Lower leg skin (tissue), 4 donors: ENCODE measurements at regions not wholly inside any gene's neighbourhood (a gene's known extent, or its start where the extent isn't known, plus 50 kb on each side); places are given as distances from the start of the nearest gene placed in this dataset.

Source experiments
- DNase-seq, 2 donors: peaks; one replicate each; pipeline ENCODE4 v3.0.0-alpha.2; 2019; ENCODE audit warnings: low spot score in 2 of 2
- H3K4me3 ChIP-seq: fragments of 200-600 bp; sonication (generic); 2 replicates; pipeline ENCODE4 v1.5.1; 2017; ENCODE audit warnings: mild to moderate bottlenecking, low read depth; ENCODE audit not compliant: poor library complexity, severe bottlenecking
- CTCF ChIP-seq, 3 donors: fragments of 450-650 bp; IDR thresholded peaks; one replicate each; pipeline ENCODE4 v1.5.1; 2016; ENCODE audit warnings: antibody characterized with exemption in 3 of 3, mild to moderate bottlenecking in 3 of 3, moderate library complexity in 2 of 3
- POLR2A ChIP-seq, 2 donors: fragments of 450-650 bp; IDR thresholded peaks; one replicate each; pipeline ENCODE4 v1.6.1; 2016 to 2017; ENCODE audit warnings: antibody characterized with exemption in 2 of 2, mild to moderate bottlenecking in 1 of 2, moderate library complexity in 1 of 2
- WGBS, 2 donors: methylation state at CpG; one replicate each; pipeline ENCODE4 v1.1.5; 2018; 5-methylcytosine and 5-hydroxymethylcytosine counted together
- intact Hi-C: fragments of 100-400 bp; cut with DNase I; formaldehyde crosslinking; loops from one replicate; pipeline ENCODE4 v1.15.0; 2023; ENCODE audit warnings: low total_unique reads

GRCh38 chr14:26170885-26171284 lies 426.9 kb downstream of the NOVA1 start:
- 40 to 62% methylated on average over 1 of the region's 1 CpG for WGBS, 2 donors
- TF ChIP-seq POLR2A (IDR thresholded peaks at IDR 0.05) (no peak), CTCF (IDR thresholded peaks at IDR 0.05) (no peak)
- DNase-seq: no peak
- no peak overlapping the region for H3K4me3 ChIP-seq
- intact Hi-C loops: no loop called here

GRCh38 chr14:26163761-26164160 lies 434.1 kb downstream of the NOVA1 start:
- no peak for DNase-seq
- no peak overlapping the region for H3K4me3 ChIP-seq
- 65 to 68% methylated on average over 1 of the region's 1 CpG for WGBS, 2 donors
- intact Hi-C loops: no loop called here
- TF ChIP-seq POLR2A (IDR thresholded peaks at IDR 0.05) (no peak), CTCF (IDR thresholded peaks at IDR 0.05) (no peak)

GRCh38 chr14:26157517-26157916 lies 440.3 kb downstream of the NOVA1 start:
- TF ChIP-seq POLR2A (IDR thresholded peaks at IDR 0.05) (no peak), CTCF (IDR thresholded peaks at IDR 0.05) (no peak)
- intact Hi-C loops: no loop called here
- WGBS, 2 donors: 72 to 78% methylated on average over 1 of the region's 1 CpG
- DNase-seq: no peak
- H3K4me3 ChIP-seq: no peak overlapping the region

GRCh38 chr14:26143057-26143456 lies 454.8 kb downstream of the NOVA1 start:
- no peak for DNase-seq
- intact Hi-C loops: no loop called here
- 32 to 48% methylated on average over 2 of the region's 2 CpGs for WGBS, 2 donors
- TF ChIP-seq POLR2A (IDR thresholded peaks at IDR 0.05) (no peak), CTCF (IDR thresholded peaks at IDR 0.05) (no peak)
- no peak overlapping the region for H3K4me3 ChIP-seq

- no peak for TF ChIP-seq CTCF (IDR thresholded peaks at IDR 0.05)
- TF ChIP-seq POLR2A (IDR thresholded peaks at IDR 0.05): no peak
- WGBS, 2 donors: 47 to 56% methylated on average over 2 of the region's 2 CpGs
- intact Hi-C loops: no loop called here
- no peak for DNase-seq
- no peak overlapping the region for H3K4me3 ChIP-seq
Measured at GRCh38 chr14:26138764-26139445, 458.9 kb downstream of the NOVA1 start.

- no peak overlapping the region for H3K4me3 ChIP-seq
- WGBS, 2 donors: 39% methylated on average over 1 of the region's 1 CpG
- intact Hi-C loops: no loop called here
- no peak for DNase-seq
- TF ChIP-seq CTCF (IDR thresholded peaks at IDR 0.05) (no peak), POLR2A (IDR thresholded peaks at IDR 0.05) (no peak)
Measured at GRCh38 chr14:26137161-26137560, 460.7 kb downstream of the NOVA1 start.
